Liver (tissue), 8 donors: ENCODE measurements at regions not wholly inside any gene's neighbourhood (a gene's known extent, or its start where the extent isn't known, plus 50 kb on each side); places are given as distances from the start of the nearest gene placed in this dataset.

Experiments
- DNase-seq: peaks from one replicate; pipeline ENCODE4 v3.0.0-alpha.2; 2017; ENCODE audit warnings: low spot score
- H3K27ac ChIP-seq, 2 donors: one replicate each; pipeline ENCODE4 v1.7.0; 2013; ENCODE audit warnings: inconsistent platforms in 2 of 2, low read length in 2 of 2, control low read depth in 1 of 2, low read depth in 1 of 2, mild to moderate bottlenecking in 1 of 2
- H3K27me3 ChIP-seq, 4 donors: one replicate each; pipeline versions ENCODE4 v1.6.1 to v1.7.0; 2013; ENCODE audit warnings: low read length in 3 of 4, inconsistent platforms in 1 of 4, mild to moderate bottlenecking in 1 of 4, moderate library complexity in 1 of 4; ENCODE audit not compliant: control insufficient read depth in 4 of 4, insufficient read depth in 4 of 4
- H3K36me3 ChIP-seq, 4 donors: one replicate each; pipeline versions ENCODE4 v1.6.1 to v1.7.0; 2013; ENCODE audit warnings: low read length in 3 of 4, mild to moderate bottlenecking in 3 of 4, low read depth in 1 of 4, moderate library complexity in 1 of 4; ENCODE audit not compliant: control insufficient read depth in 4 of 4, insufficient read depth in 3 of 4
- H3K4me1 ChIP-seq, 4 donors: one replicate each; pipeline versions ENCODE4 v1.6.1 to v1.7.0; 2013; ENCODE audit warnings: low read length in 3 of 4, mild to moderate bottlenecking in 3 of 4, moderate library complexity in 1 of 4; ENCODE audit not compliant: control insufficient read depth in 4 of 4, insufficient read depth in 4 of 4
- H3K4me3 ChIP-seq, 3 donors: one replicate each; pipeline versions ENCODE4 v1.6.1 to v1.7.0; 2013; ENCODE audit warnings: low read length in 3 of 3, control low read depth in 1 of 3, low read depth in 1 of 3, mild to moderate bottlenecking in 1 of 3
- H3K9ac ChIP-seq, 2 donors: one replicate each; pipeline ENCODE4 v1.7.0; 2013; ENCODE audit warnings: low read length in 2 of 2, mild to moderate bottlenecking in 2 of 2, moderate library complexity in 2 of 2, control low read depth in 1 of 2, low read depth in 1 of 2
- H3K9me3 ChIP-seq, 4 donors: one replicate each; pipeline versions ENCODE4 v1.6.1 to v1.7.0; 2013; ENCODE audit warnings: low read length in 3 of 4; ENCODE audit not compliant: control insufficient read depth in 4 of 4
- EGR1 ChIP-seq, 2 donors: IDR thresholded peaks; 2 replicates each; pipeline ENCODE4 v1.6.1; 2016 to 2018; ENCODE audit warnings: antibody characterized with exemption in 2 of 2, low read depth in 2 of 2
- FOXA1 ChIP-seq: IDR thresholded peaks from 2 replicates; pipeline ENCODE4 v1.6.1; 2016; ENCODE audit warnings: antibody characterized with exemption
- FOXA2 ChIP-seq: IDR thresholded peaks from 2 replicates; pipeline ENCODE4 v1.6.1; 2016; ENCODE audit warnings: antibody characterized with exemption
- GABPA ChIP-seq, 2 donors: IDR thresholded peaks in 1 of 2; conservative IDR thresholded peaks in 1 of 2; 2 replicates each; pipeline ENCODE4 v1.6.1; 2016; ENCODE audit warnings: antibody characterized with exemption in 2 of 2, mild to moderate bottlenecking in 1 of 2, moderate library complexity in 1 of 2
- HNF4A ChIP-seq, 2 donors: conservative IDR thresholded peaks; 2 replicates each; pipeline ENCODE4 v1.6.1; 2016; ENCODE audit warnings: antibody characterized with exemption in 2 of 2, mild to moderate bottlenecking in 2 of 2
- HNF4G ChIP-seq: IDR thresholded peaks from 2 replicates; pipeline ENCODE4 v1.6.1; 2016; ENCODE audit warnings: antibody characterized with exemption
- JUND ChIP-seq, 2 donors: IDR thresholded peaks; 2 replicates each; pipeline ENCODE4 v1.6.1; 2016; ENCODE audit warnings: antibody characterized with exemption in 2 of 2
- NR2F2 ChIP-seq: IDR thresholded peaks from 2 replicates; pipeline ENCODE4 v1.6.1; 2016; ENCODE audit warnings: antibody characterized with exemption
- RAD21 ChIP-seq, 2 donors: IDR thresholded peaks; 2 replicates each; pipeline ENCODE4 v1.6.1; 2016; ENCODE audit warnings: antibody characterized with exemption in 2 of 2, mild to moderate bottlenecking in 2 of 2
- RXRA ChIP-seq, 2 donors: IDR thresholded peaks; 2 replicates each; pipeline ENCODE4 v1.6.1; 2017 to 2018; ENCODE audit warnings: antibody characterized with exemption in 2 of 2, mild to moderate bottlenecking in 1 of 2
- SP1 ChIP-seq: IDR thresholded peaks from 2 replicates; pipeline ENCODE4 v1.6.1; 2018; ENCODE audit warnings: antibody characterized with exemption, mild to moderate bottlenecking
- TAF1 ChIP-seq: conservative IDR thresholded peaks from 2 replicates; pipeline ENCODE4 v1.6.1; 2016; ENCODE audit warnings: antibody characterized with exemption, mild to moderate bottlenecking
- YY1 ChIP-seq: IDR thresholded peaks from 2 replicates; pipeline ENCODE4 v1.6.1; 2016; ENCODE audit warnings: antibody characterized with exemption, mild to moderate bottlenecking
- WGBS: extraction: QIAGEN DNeasy Blood & Tissue Kit; methylation state at CpG from one replicate; pipeline ENCODE4 v1.1.7; 2013; 5-methylcytosine and 5-hydroxymethylcytosine counted together
- TF ChIP-seq, protein P1 (sequence below): IDR thresholded peaks from 2 replicates; pipeline ENCODE4 v1.6.1; 2016; ENCODE audit warnings: antibody characterized with exemption
- TF ChIP-seq, protein P2 (sequence below): IDR thresholded peaks from 2 replicates; pipeline ENCODE4 v1.6.1; 2016; ENCODE audit warnings: antibody characterized with exemption, mild to moderate bottlenecking
- TF ChIP-seq, protein P3 (sequence below): IDR thresholded peaks from 2 replicates; pipeline ENCODE4 v1.6.1; 2016; ENCODE audit warnings: antibody characterized with exemption
- TF ChIP-seq, protein P4 (sequence below): IDR thresholded peaks from 2 replicates; pipeline ENCODE4 v1.6.1; 2016; ENCODE audit warnings: antibody characterized with exemption
- TF ChIP-seq, protein P5 (sequence below): fragments of 150-350 bp; IDR thresholded peaks from 2 replicates; pipeline ENCODE4 v1.5.1; 2017; ENCODE audit warnings: improper control_type of control experiment, low read depth, low read length; ENCODE audit not compliant: missing input control
- donor health status: healthy.
- donor health status: healthy.
- donor health status: healthy.
- donor health status: healthy.
- donor health status: healthy.

DNA sequence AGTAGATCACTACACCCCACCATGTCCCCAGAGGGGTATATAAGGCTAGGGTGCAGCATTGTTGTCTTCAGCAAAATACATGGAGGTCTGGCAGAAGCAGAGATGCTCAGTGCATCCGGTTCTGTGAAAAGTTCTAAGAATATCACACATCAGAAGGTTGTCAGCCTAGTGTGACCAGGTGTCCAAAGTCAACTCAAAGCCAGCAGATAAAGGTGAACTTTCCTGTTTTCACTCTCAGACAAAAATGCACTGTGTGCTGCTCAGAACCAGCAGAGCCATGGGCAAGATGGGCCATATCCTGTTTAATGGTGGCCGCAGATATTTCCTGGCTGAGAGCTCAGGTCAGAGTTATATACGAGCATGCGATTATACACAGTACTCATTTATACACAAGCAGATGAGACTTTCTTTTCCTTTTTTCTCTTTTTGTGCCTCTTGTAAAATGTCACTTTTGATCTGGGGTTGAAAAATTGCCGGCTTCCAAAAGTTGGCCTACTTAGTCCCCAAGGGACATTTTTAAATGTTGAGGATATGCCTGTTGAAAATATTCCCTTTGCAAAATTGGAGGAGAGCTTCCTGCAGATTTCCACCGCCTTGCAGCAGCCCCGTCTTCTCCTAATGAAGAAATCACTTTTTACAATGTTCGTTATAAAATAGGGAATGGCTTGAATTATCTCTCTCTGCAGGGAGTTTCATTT is 425.6 kb upstream of the SALL1 start:
- WGBS: 90% methylated on average over 8 of the region's 8 CpGs
- TF ChIP-seq HNF4G: no peak
- TF ChIP-seq JUND (IDR thresholded peaks at IDR 0.05): no peak
- TF ChIP-seq NR2F2: no peak
- no peak for TF ChIP-seq RXRA (IDR thresholded peaks at IDR 0.05)
- no peak for TF ChIP-seq FOXA1
- TF ChIP-seq, protein P1, sequence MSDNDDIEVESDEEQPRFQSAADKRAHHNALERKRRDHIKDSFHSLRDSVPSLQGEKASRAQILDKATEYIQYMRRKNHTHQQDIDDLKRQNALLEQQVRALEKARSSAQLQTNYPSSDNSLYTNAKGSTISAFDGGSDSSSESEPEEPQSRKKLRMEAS: no peak
- TF ChIP-seq SP1: no peak
- TF ChIP-seq, protein P2, sequence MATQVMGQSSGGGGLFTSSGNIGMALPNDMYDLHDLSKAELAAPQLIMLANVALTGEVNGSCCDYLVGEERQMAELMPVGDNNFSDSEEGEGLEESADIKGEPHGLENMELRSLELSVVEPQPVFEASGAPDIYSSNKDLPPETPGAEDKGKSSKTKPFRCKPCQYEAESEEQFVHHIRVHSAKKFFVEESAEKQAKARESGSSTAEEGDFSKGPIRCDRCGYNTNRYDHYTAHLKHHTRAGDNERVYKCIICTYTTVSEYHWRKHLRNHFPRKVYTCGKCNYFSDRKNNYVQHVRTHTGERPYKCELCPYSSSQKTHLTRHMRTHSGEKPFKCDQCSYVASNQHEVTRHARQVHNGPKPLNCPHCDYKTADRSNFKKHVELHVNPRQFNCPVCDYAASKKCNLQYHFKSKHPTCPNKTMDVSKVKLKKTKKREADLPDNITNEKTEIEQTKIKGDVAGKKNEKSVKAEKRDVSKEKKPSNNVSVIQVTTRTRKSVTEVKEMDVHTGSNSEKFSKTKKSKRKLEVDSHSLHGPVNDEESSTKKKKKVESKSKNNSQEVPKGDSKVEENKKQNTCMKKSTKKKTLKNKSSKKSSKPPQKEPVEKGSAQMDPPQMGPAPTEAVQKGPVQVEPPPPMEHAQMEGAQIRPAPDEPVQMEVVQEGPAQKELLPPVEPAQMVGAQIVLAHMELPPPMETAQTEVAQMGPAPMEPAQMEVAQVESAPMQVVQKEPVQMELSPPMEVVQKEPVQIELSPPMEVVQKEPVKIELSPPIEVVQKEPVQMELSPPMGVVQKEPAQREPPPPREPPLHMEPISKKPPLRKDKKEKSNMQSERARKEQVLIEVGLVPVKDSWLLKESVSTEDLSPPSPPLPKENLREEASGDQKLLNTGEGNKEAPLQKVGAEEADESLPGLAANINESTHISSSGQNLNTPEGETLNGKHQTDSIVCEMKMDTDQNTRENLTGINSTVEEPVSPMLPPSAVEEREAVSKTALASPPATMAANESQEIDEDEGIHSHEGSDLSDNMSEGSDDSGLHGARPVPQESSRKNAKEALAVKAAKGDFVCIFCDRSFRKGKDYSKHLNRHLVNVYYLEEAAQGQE: no peak
- no peak for TF ChIP-seq RAD21 (IDR thresholded peaks at IDR 0.05)
- TF ChIP-seq YY1: no peak
- TF ChIP-seq, protein P3, sequence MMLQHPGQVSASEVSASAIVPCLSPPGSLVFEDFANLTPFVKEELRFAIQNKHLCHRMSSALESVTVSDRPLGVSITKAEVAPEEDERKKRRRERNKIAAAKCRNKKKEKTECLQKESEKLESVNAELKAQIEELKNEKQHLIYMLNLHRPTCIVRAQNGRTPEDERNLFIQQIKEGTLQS: no peak
- TF ChIP-seq HNF4A (conservative IDR thresholded peaks at IDR 0.05): no peak
- no peak for TF ChIP-seq EGR1 (IDR thresholded peaks at IDR 0.05; ENCODE audit: low read depth in 2 of 2)
- TF ChIP-seq, protein P4, sequence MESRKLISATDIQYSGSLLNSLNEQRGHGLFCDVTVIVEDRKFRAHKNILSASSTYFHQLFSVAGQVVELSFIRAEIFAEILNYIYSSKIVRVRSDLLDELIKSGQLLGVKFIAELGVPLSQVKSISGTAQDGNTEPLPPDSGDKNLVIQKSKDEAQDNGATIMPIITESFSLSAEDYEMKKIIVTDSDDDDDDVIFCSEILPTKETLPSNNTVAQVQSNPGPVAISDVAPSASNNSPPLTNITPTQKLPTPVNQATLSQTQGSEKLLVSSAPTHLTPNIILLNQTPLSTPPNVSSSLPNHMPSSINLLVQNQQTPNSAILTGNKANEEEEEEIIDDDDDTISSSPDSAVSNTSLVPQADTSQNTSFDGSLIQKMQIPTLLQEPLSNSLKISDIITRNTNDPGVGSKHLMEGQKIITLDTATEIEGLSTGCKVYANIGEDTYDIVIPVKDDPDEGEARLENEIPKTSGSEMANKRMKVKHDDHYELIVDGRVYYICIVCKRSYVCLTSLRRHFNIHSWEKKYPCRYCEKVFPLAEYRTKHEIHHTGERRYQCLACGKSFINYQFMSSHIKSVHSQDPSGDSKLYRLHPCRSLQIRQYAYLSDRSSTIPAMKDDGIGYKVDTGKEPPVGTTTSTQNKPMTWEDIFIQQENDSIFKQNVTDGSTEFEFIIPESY: no peak
- TF ChIP-seq TAF1: no peak
- TF ChIP-seq, protein P5, sequence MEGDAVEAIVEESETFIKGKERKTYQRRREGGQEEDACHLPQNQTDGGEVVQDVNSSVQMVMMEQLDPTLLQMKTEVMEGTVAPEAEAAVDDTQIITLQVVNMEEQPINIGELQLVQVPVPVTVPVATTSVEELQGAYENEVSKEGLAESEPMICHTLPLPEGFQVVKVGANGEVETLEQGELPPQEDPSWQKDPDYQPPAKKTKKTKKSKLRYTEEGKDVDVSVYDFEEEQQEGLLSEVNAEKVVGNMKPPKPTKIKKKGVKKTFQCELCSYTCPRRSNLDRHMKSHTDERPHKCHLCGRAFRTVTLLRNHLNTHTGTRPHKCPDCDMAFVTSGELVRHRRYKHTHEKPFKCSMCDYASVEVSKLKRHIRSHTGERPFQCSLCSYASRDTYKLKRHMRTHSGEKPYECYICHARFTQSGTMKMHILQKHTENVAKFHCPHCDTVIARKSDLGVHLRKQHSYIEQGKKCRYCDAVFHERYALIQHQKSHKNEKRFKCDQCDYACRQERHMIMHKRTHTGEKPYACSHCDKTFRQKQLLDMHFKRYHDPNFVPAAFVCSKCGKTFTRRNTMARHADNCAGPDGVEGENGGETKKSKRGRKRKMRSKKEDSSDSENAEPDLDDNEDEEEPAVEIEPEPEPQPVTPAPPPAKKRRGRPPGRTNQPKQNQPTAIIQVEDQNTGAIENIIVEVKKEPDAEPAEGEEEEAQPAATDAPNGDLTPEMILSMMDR: no peak
- TF ChIP-seq FOXA2: no peak
- TF ChIP-seq GABPA (IDR thresholded peaks at IDR 0.05 in 1 of 2, conservative IDR thresholded peaks at IDR 0.05 in 1 of 2): no peak
- no peak overlapping the region for H3K4me3 ChIP-seq

More for the DNA sequence above, 425.6 kb upstream of the SALL1 start:
- Histone ChIP-seq H3K36me3 (no peaks in the 10 kb centered on the region), H3K9ac (no peak overlapping the region), H3K4me1 (no peaks in the 10 kb centered on the region), H3K27me3 (no peaks in the 10 kb centered on the region), H3K27ac (no peak overlapping the region), H3K9me3 (no peaks in the 10 kb centered on the region)
- no peak for DNase-seq
